ENCODE measurements at regions not wholly inside any gene's neighbourhood (a gene's known extent, or its start where the extent isn't known, plus 50 kb on each side); places are given as distances from the start of the nearest gene placed in this dataset.

DNA sequence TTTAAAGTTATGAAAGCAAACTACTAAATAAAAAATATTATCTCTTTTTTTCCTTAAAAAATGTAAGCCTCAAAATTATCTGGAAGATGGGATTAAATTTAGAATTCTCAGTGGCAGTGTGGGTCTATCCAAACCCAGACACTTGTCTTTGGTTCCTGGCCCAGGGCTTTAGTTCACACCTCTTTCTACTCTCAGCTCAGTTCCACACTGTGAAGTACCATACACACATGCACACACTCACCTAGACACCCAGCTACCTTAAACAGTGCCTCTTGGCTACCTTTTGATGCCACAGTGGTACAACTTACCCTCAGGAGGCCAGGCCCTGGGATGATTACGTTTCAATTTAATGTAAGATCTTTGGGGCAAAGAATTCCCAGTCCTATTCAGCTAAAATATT lies 51.0 kb upstream of the TSC22D2 start:
- Histone ChIP-seq H3K79me2 (ENCODE audit: insufficient read depth, low read length) (no peaks in the 10 kb centered on the region), H3K9ac (ENCODE audit: extremely low read depth, insufficient read length, low read length) (no peak overlapping the region), H3K4me1 (ENCODE audit: insufficient read depth, low read length) (0 out of 2 replicates have a peak, but pooled peaks cover 2% of the 10 kb centered on the region), H3K4ac (ENCODE audit: low read depth, low read length) (no peak overlapping the region), H4K8ac (replicated peaks; ENCODE audit: insufficient read length, low read depth, low read length) (no peak overlapping the region), H3K23ac (ENCODE audit: insufficient read length, low read depth, low read length) (no peak overlapping the region), H3K14ac (ENCODE audit: insufficient read depth, low read length) (no peak overlapping the region), H2BK12ac (ENCODE audit: insufficient read length, low read depth, low read length) (no peak overlapping the region), H4K20me1 (ENCODE audit: control insufficient read depth, insufficient read depth, insufficient read length) (no peaks in the 10 kb centered on the region), H2BK20ac (ENCODE audit: low read depth, low read length, poor library complexity, severe bottlenecking) (no peak overlapping the region), H4K5ac (ENCODE audit: insufficient read length, low read depth, low read length) (no peak overlapping the region), H3K56ac (ENCODE audit: insufficient read length, low read depth, low read length) (no peak overlapping the region), H3K4me2 (ENCODE audit: insufficient read depth, insufficient read length, low read length) (no peak overlapping the region), H3K23me2 (ENCODE audit: insufficient read length, low read depth, low read length, poor library complexity, severe bottlenecking) (no peaks in the 10 kb centered on the region), H3K79me1 (ENCODE audit: insufficient read depth, low read depth, low read length, poor library complexity, severe bottlenecking) (no peaks in the 10 kb centered on the region), H3K27me3 (ENCODE audit: insufficient read depth, low read length) (no peaks in the 10 kb centered on the region), H2BK120ac (ENCODE audit: low read depth, low read length, poor library complexity, severe bottlenecking) (no peak overlapping the region), H3K27ac (ENCODE audit: insufficient read length, low read depth, low read length) (no peak overlapping the region), H3K18ac (ENCODE audit: insufficient read length, low read depth, low read length) (no peak overlapping the region), H2AFZ (ENCODE audit: low read length) (no peak overlapping the region), H3T11ph (ENCODE audit: low read length) (no peak overlapping the region), H3K9me3 (ENCODE audit: control insufficient read depth, low read depth, low read length) (no peaks in the 10 kb centered on the region), H2AK5ac (ENCODE audit: insufficient read length, low read length) (no peak overlapping the region), H2BK15ac (ENCODE audit: low read depth, low read length) (no peak overlapping the region), H4K91ac (ENCODE audit: insufficient read length, low read depth, low read length) (no peak overlapping the region), H2BK5ac (ENCODE audit: insufficient read length, low read length) (peak overlapping the region; percentile 79)
- no peak for TF ChIP-seq CTCF (conservative IDR thresholded peaks at IDR 0.05)
- DNase-seq = no peak
- no CpG with 5 or more reads among the region's 1 CpG for WGBS (ENCODE audit: extremely low coverage, insufficient read length, low lambda C conversion rate)
- H3K27me3 Mint-ChIP-seq (ENCODE audit: low read depth) = no peaks in the 10 kb centered on the region
- H3K4me3 Mint-ChIP-seq = no peak overlapping the region
- H3K4me1 Mint-ChIP-seq = peaks cover 16 to 19% of the 10 kb centered on the region in 2 experiments
- no peaks in the 10 kb centered on the region for H3K9me3 Mint-ChIP-seq
- no peaks in the 10 kb centered on the region for H3K36me3 Mint-ChIP-seq (ENCODE audit: insufficient read depth in 1 of 3, low read depth in 3 of 3)
- H3K27ac Mint-ChIP-seq = no peak overlapping the region; a peak in 1 of 7 replicates
